CD4-positive, CD25-positive, alpha-beta regulatory T cell (primary cell): ENCODE measurements at regions not wholly inside any gene's neighbourhood (a gene's known extent, or its start where the extent isn't known, plus 50 kb on each side); places are given as distances from the start of the nearest gene placed in this dataset.

Experiments used
- ATAC-seq, 2 donors: fragments of 150-1000 bp; cut with Tn5 transposase; one replicate each; pipeline ENCODE4 v1.10.0; 2021; ENCODE audit warnings: low read depth in 2 of 2, moderate number of reproducible peaks in 2 of 2, moderate library complexity in 1 of 2
- DNase-seq, 3 donors: peaks; one replicate each; pipeline versions ENCODE4 v3.0.0 to v3.0.0-alpha.2; 2012 to 2022; ENCODE audit warnings: mixed read lengths in 1 of 3
- H3K27ac ChIP-seq: one replicate; pipeline ENCODE4 v1.7.0; 2013; ENCODE audit warnings: mild to moderate bottlenecking, low read length; ENCODE audit not compliant: insufficient read depth, poor library complexity, severe bottlenecking
- H3K27me3 ChIP-seq: one replicate; pipeline ENCODE4 v1.7.0; 2013; ENCODE audit warnings: low read length; ENCODE audit not compliant: control insufficient read depth, insufficient read depth
- H3K36me3 ChIP-seq: one replicate; pipeline ENCODE4 v1.7.0; 2013; ENCODE audit warnings: mild to moderate bottlenecking, low read length, moderate library complexity; ENCODE audit not compliant: control insufficient read depth, insufficient read depth
- H3K4me1 ChIP-seq: 2 replicates; pipeline ENCODE4 v1.7.0; 2013; ENCODE audit warnings: mild to moderate bottlenecking, low read length; ENCODE audit not compliant: insufficient read depth, control insufficient read depth, poor library complexity, severe bottlenecking
- H3K4me3 ChIP-seq: one replicate; pipeline ENCODE4 v1.7.0; 2013; ENCODE audit warnings: low read depth, mild to moderate bottlenecking, low read length, moderate library complexity
- H3K9me3 ChIP-seq, 2 experiments: 1 replicate in 1 of 2; 2 replicates in 1 of 2; pipeline ENCODE4 v1.7.0; 2013; ENCODE audit warnings: low read length in 2 of 2, mild to moderate bottlenecking in 1 of 2, moderate library complexity in 1 of 2; ENCODE audit not compliant: control insufficient read depth in 2 of 2
- H3K27ac Mint-ChIP-seq, 3 donors: one replicate each; pipeline ENCODE4 v1.8.0; 2020 to 2022; ENCODE audit warnings: mild to moderate bottlenecking in 3 of 3, mixed read lengths in 3 of 3, moderate library complexity in 2 of 3
- H3K27me3 Mint-ChIP-seq: one replicate; pipeline ENCODE4 v1.8.0; 2022; ENCODE audit warnings: mild to moderate bottlenecking, mixed read lengths
- H3K36me3 Mint-ChIP-seq: one replicate; pipeline ENCODE4 v1.8.0; 2020; ENCODE audit warnings: mixed read lengths
- H3K4me1 Mint-ChIP-seq, 4 donors: one replicate each; pipeline ENCODE4 v1.8.0; 2020 to 2022; ENCODE audit warnings: mixed read lengths in 4 of 4, mild to moderate bottlenecking in 1 of 4
- H3K4me3 Mint-ChIP-seq, 4 donors: one replicate each; pipeline ENCODE4 v1.8.0; 2020 to 2022; ENCODE audit warnings: mild to moderate bottlenecking in 4 of 4, mixed read lengths in 4 of 4, moderate library complexity in 3 of 4
- H3K9me3 Mint-ChIP-seq, 7 donors: one replicate each; pipeline ENCODE4 v1.8.0; 2020 to 2022; ENCODE audit warnings: mixed read lengths in 7 of 7, mild to moderate bottlenecking in 3 of 7, moderate library complexity in 2 of 7

- no peaks in the 10 kb centered on the region for H3K27me3 ChIP-seq
- Mint-ChIP-seq H3K4me3 (peak overlapping the region in 1 of 4 donors; percentile 64), H3K4me1 (no peaks in the 10 kb centered on the region), H3K27ac (no peak overlapping the region), H3K9me3 (no peaks in the 10 kb centered on the region), H3K27me3 (peaks cover 11% of the 10 kb centered on the region), H3K36me3 (no peaks in the 10 kb centered on the region)
- no peak for DNase-seq
- H3K4me3 ChIP-seq, result no peak overlapping the region
- no peaks in the 10 kb centered on the region for H3K36me3 ChIP-seq
- ATAC-seq, result no peak
- H3K4me1 ChIP-seq, result no peaks in the 10 kb centered on the region
- H3K27ac ChIP-seq, result no peak overlapping the region
- H3K9me3 ChIP-seq, result no peaks in the 10 kb centered on the region
Measured at GRCh38 chr2:150639383-150639782, 151.9 kb upstream of the RND3 start.

GRCh38 chr2:150631236-150631821 lies 143.9 kb upstream of the RND3 start:
- no peaks in the 10 kb centered on the region for H3K27me3 Mint-ChIP-seq
- ATAC-seq (no peak), DNase-seq (no peak)
- H3K27ac Mint-ChIP-seq, result no peak overlapping the region
- no peaks in the 10 kb centered on the region for H3K36me3 Mint-ChIP-seq
- H3K4me3 Mint-ChIP-seq, result no peak overlapping the region
- no peak overlapping the region for H3K4me3 ChIP-seq
- no peaks in the 10 kb centered on the region for H3K9me3 ChIP-seq
- H3K27me3 ChIP-seq, result no peaks in the 10 kb centered on the region
- no peaks in the 10 kb centered on the region for H3K4me1 ChIP-seq
- H3K9me3 Mint-ChIP-seq, result peaks cover 0 to 4% (median 0%) of the 10 kb centered on the region in 7 donors
- H3K4me1 Mint-ChIP-seq, result peaks cover 0 to 5% (median 0%) of the 10 kb centered on the region in 4 donors
- no peaks in the 10 kb centered on the region for H3K36me3 ChIP-seq
- no peak overlapping the region for H3K27ac ChIP-seq

- Mint-ChIP-seq H3K4me1 (peaks cover 0 to 5% (median 0%) of the 10 kb centered on the region in 4 donors), H3K27ac (no peak overlapping the region), H3K27me3 (no peaks in the 10 kb centered on the region), H3K9me3 (peaks cover 0 to 4% (median 0%) of the 10 kb centered on the region in 7 donors), H3K36me3 (no peaks in the 10 kb centered on the region), H3K4me3 (no peak overlapping the region)
- Histone ChIP-seq H3K27me3 (no peaks in the 10 kb centered on the region), H3K4me3 (no peak overlapping the region), H3K36me3 (no peaks in the 10 kb centered on the region), H3K4me1 (no peaks in the 10 kb centered on the region), H3K27ac (no peak overlapping the region), H3K9me3 (no peaks in the 10 kb centered on the region)
- no peak for ATAC-seq
- no peak for DNase-seq
Measured at GRCh38 chr2:150630587-150631235, 143.2 kb upstream of the RND3 start.

GRCh38 chr2:150627526-150627925 lies 140.1 kb upstream of the RND3 start:
- Histone ChIP-seq H3K27ac (no peak overlapping the region), H3K4me1 (no peaks in the 10 kb centered on the region), H3K27me3 (no peaks in the 10 kb centered on the region), H3K4me3 (no peak overlapping the region), H3K9me3 (no peaks in the 10 kb centered on the region), H3K36me3 (no peaks in the 10 kb centered on the region)
- no peak overlapping the region for H3K4me3 Mint-ChIP-seq
- peaks cover 0 to 2% (median 0%) of the 10 kb centered on the region in 7 donors for H3K9me3 Mint-ChIP-seq
- no peak for ATAC-seq
- H3K4me1 Mint-ChIP-seq, result peaks cover 0 to 5% (median 2%) of the 10 kb centered on the region in 4 donors
- H3K36me3 Mint-ChIP-seq, result no peaks in the 10 kb centered on the region
- no peaks in the 10 kb centered on the region for H3K27me3 Mint-ChIP-seq
- no peak for DNase-seq
- H3K27ac Mint-ChIP-seq, result no peak overlapping the region

GRCh38 chr2:150626934-150627411 lies 139.5 kb upstream of the RND3 start:
- Histone ChIP-seq H3K27ac (no peak overlapping the region), H3K4me3 (no peak overlapping the region), H3K4me1 (no peaks in the 10 kb centered on the region), H3K27me3 (no peaks in the 10 kb centered on the region), H3K36me3 (no peaks in the 10 kb centered on the region), H3K9me3 (no peaks in the 10 kb centered on the region)
- Mint-ChIP-seq H3K27me3 (no peaks in the 10 kb centered on the region), H3K36me3 (no peaks in the 10 kb centered on the region), H3K9me3 (peaks cover 0 to 2% (median 0%) of the 10 kb centered on the region in 7 donors), H3K4me1 (peaks cover 0 to 5% (median 2%) of the 10 kb centered on the region in 4 donors), H3K4me3 (no peak overlapping the region), H3K27ac (no peak overlapping the region)
- no peak for DNase-seq
- ATAC-seq, result no peak

- Histone ChIP-seq H3K27me3 (no peaks in the 10 kb centered on the region), H3K4me1 (no peaks in the 10 kb centered on the region), H3K9me3 (no peaks in the 10 kb centered on the region), H3K4me3 (no peak overlapping the region), H3K36me3 (no peaks in the 10 kb centered on the region), H3K27ac (no peak overlapping the region)
- Mint-ChIP-seq H3K4me3 (no peak overlapping the region), H3K27ac (no peak overlapping the region), H3K36me3 (no peaks in the 10 kb centered on the region), H3K9me3 (peaks cover 0 to 2% (median 0%) of the 10 kb centered on the region in 7 donors), H3K4me1 (peaks cover 0 to 4% (median 0%) of the 10 kb centered on the region in 4 donors), H3K27me3 (no peaks in the 10 kb centered on the region)
- DNase-seq (no peak), ATAC-seq (no peak)
Measured at GRCh38 chr2:150625741-150626140, 138.3 kb upstream of the RND3 start.

- Histone ChIP-seq H3K9me3 (no peaks in the 10 kb centered on the region), H3K27me3 (no peaks in the 10 kb centered on the region), H3K27ac (no peak overlapping the region), H3K4me1 (no peaks in the 10 kb centered on the region), H3K4me3 (no peak overlapping the region), H3K36me3 (no peaks in the 10 kb centered on the region)
- Mint-ChIP-seq H3K27me3 (no peaks in the 10 kb centered on the region), H3K4me1 (peaks cover 0 to 4% (median 0%) of the 10 kb centered on the region in 4 donors), H3K4me3 (no peak overlapping the region), H3K9me3 (peaks cover 0 to 5% (median 0%) of the 10 kb centered on the region in 7 donors), H3K36me3 (no peaks in the 10 kb centered on the region), H3K27ac (no peak overlapping the region)
- ATAC-seq (no peak), DNase-seq (no peak)
Measured at GRCh38 chr2:150625303-150625702, 137.8 kb upstream of the RND3 start.

- no peak overlapping the region for H3K4me3 ChIP-seq
- no peaks in the 10 kb centered on the region for H3K36me3 ChIP-seq
- Mint-ChIP-seq H3K27ac (no peak overlapping the region), H3K4me3 (no peak overlapping the region), H3K27me3 (no peaks in the 10 kb centered on the region), H3K4me1 (peaks cover 0 to 4% (median 0%) of the 10 kb centered on the region in 4 donors), H3K36me3 (no peaks in the 10 kb centered on the region), H3K9me3 (peaks cover 0 to 3% (median 0%) of the 10 kb centered on the region in 7 donors)
- H3K27me3 ChIP-seq, result no peaks in the 10 kb centered on the region
- H3K4me1 ChIP-seq, result no peaks in the 10 kb centered on the region
- H3K9me3 ChIP-seq, result no peaks in the 10 kb centered on the region
- ATAC-seq, result no peak
- H3K27ac ChIP-seq, result no peak overlapping the region
- peak in 1 of 3 donors; percentile 2 for DNase-seq
Measured at GRCh38 chr2:150624001-150624401, 136.5 kb upstream of the RND3 start.
